Glutamatergic neuron (in vitro differentiated cells): ENCODE measurements at regions not wholly inside any gene's neighbourhood (a gene's known extent, or its start where the extent isn't known, plus 50 kb on each side); places are given as distances from the start of the nearest gene placed in this dataset.
"Not testable (repeated sequence)": the region's sequence is repeated elsewhere in the genome, so short reads cannot be mapped to it uniquely, and the experiment has no call there.

Experiments
- DNase-seq: peaks from one replicate; pipeline ENCODE4 v3.0.0; 2022
- H3K27ac Mint-ChIP-seq: one replicate; pipeline ENCODE4 v1.8.0; 2020; ENCODE audit warnings: mild to moderate bottlenecking, mixed read lengths, inconsistent platforms; ENCODE audit not compliant: unreplicated experiment
- H3K27me3 Mint-ChIP-seq: one replicate; pipeline ENCODE4 v1.8.0; 2020; ENCODE audit warnings: mild to moderate bottlenecking, moderate library complexity, mixed read lengths, inconsistent platforms; ENCODE audit not compliant: unreplicated experiment
- H3K36me3 Mint-ChIP-seq: one replicate; pipeline ENCODE4 v1.8.0; 2020; ENCODE audit warnings: mild to moderate bottlenecking, mixed read lengths, inconsistent platforms; ENCODE audit not compliant: unreplicated experiment
- H3K4me1 Mint-ChIP-seq: one replicate; pipeline ENCODE4 v1.8.0; 2020; ENCODE audit warnings: mild to moderate bottlenecking, low read depth, mixed read lengths, inconsistent platforms; ENCODE audit not compliant: unreplicated experiment
- H3K4me3 Mint-ChIP-seq: one replicate; pipeline ENCODE4 v1.8.0; 2020; ENCODE audit warnings: mild to moderate bottlenecking, mixed read lengths, inconsistent platforms; ENCODE audit not compliant: unreplicated experiment
- H3K9me3 Mint-ChIP-seq: one replicate; pipeline ENCODE4 v1.8.0; 2020; ENCODE audit warnings: mild to moderate bottlenecking, moderate library complexity, mixed read lengths, inconsistent platforms; ENCODE audit not compliant: unreplicated experiment
- TF ChIP-seq, protein P1 (sequence below): fragments of 200-600 bp; sonication (generic); IDR thresholded peaks from one replicate; pipeline ENCODE4 v1.5.0; 2021; ENCODE audit not compliant: partially characterized antibody, unreplicated experiment

DNA sequence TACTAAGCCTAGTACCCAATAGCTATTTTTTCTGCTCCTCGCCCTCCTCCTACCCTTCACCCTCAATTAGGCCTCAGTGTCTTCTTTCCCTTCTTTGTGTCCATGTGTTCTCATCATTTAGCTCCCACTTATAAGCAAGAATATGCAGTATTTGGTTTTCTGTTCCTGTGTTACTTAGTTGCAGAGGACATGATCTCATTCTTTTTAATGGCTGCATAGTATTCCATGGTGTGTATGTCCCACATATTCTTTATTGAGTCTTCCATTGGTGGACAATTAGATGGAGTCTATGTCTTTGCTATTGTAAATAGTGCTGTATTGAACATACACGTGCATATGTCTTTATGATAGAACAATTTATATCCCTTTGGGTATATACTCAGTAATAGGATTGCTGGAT, 106.9 kb upstream of the NR5A2 start:
- Mint-ChIP-seq H3K27ac (no peak overlapping the region), H3K4me1 (peaks cover 3% of the 10 kb centered on the region), H3K4me3 (no peak overlapping the region), H3K36me3 (no peaks in the 10 kb centered on the region), H3K9me3 (no peaks in the 10 kb centered on the region), H3K27me3 (peaks cover 1% of the 10 kb centered on the region)
- DNase-seq = no peak
- TF ChIP-seq, protein P1, sequence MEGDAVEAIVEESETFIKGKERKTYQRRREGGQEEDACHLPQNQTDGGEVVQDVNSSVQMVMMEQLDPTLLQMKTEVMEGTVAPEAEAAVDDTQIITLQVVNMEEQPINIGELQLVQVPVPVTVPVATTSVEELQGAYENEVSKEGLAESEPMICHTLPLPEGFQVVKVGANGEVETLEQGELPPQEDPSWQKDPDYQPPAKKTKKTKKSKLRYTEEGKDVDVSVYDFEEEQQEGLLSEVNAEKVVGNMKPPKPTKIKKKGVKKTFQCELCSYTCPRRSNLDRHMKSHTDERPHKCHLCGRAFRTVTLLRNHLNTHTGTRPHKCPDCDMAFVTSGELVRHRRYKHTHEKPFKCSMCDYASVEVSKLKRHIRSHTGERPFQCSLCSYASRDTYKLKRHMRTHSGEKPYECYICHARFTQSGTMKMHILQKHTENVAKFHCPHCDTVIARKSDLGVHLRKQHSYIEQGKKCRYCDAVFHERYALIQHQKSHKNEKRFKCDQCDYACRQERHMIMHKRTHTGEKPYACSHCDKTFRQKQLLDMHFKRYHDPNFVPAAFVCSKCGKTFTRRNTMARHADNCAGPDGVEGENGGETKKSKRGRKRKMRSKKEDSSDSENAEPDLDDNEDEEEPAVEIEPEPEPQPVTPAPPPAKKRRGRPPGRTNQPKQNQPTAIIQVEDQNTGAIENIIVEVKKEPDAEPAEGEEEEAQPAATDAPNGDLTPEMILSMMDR = no peak

DNA sequence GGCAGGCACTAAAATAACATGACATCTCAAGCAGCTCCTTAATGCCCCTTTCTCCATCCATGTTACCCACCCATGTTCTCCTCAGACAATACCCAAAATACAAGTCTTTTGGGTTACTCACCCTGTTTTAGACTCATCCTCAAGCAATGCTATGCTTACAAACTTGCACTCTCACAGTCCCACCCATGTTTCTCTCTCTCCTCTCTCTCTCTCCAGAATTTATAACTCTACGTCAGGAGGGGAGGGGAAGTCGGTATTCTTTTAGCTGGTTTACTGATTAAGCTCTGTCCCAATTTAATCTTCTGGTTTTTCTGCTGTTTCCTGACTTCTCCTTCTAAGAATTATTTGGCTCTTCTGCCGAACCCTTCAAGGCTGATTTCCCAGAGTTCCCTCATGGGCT, 98.0 kb upstream of the NR5A2 start:
- Mint-ChIP-seq H3K9me3 (no peaks in the 10 kb centered on the region), H3K4me3 (no peak overlapping the region), H3K27me3 (peaks cover 1% of the 10 kb centered on the region), H3K4me1 (no peaks in the 10 kb centered on the region), H3K27ac (no peak overlapping the region), H3K36me3 (no peaks in the 10 kb centered on the region)
- TF ChIP-seq, protein P1 = no peak
- DNase-seq = no peak

DNA sequence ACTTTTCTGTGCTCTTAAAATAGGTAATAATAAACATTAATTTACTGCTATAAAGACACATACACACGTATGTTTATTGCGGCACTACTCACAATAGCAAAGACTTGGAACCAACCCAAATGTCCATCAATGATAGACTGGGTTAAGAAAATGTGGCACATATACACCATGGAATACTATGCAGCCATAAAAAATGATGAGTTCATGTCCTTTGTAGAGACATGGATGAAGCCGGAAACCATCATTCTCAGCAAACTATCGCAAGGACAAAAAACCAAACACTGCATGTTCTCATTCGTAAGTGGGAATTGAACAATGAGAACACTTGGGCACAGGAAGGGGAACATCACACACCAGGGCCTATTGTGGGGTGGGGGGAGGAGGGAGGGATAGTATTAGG, 97.4 kb upstream of the NR5A2 start:
- H3K27me3 Mint-ChIP-seq, H3K9me3 Mint-ChIP-seq, H3K36me3 Mint-ChIP-seq, DNase-seq, H3K4me1 Mint-ChIP-seq, H3K27ac Mint-ChIP-seq, H3K4me3 Mint-ChIP-seq: not testable (repeated sequence)

DNA sequence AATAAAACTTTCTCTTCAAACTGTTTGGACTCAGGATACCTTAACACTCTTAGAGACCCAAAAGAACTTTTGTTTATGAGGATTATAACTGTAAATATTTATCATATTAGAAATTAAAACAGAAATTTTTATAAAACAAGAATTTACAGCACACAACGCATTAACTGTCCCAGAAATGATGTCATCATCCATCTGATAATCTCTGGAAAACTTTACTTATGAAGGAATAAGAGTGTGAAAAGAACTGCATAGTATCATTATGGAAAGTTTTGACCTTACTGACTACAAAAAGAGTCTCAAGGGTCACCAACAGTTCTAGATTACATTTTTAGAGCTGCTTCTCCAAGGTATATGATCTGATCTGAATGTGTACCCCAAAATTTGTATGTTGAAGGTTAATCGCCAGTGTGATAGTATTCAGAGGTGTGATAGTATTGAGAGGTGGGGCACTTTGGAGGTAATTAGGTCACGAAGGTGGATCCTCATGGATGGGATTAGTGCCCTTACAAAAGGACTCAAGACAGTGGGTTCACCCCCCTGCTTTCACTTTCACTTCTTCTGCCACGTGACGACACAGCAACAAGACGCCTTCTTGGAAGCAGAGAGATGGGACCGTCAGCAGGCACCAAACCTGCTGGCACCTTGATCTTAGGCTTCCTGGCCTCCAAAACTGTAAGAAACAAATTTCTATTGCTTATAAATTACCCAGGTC, 95.7 kb upstream of the NR5A2 start:
- no peak overlapping the region for H3K27ac Mint-ChIP-seq
- no peaks in the 10 kb centered on the region for H3K4me1 Mint-ChIP-seq
- H3K36me3 Mint-ChIP-seq = no peaks in the 10 kb centered on the region
- no peaks in the 10 kb centered on the region for H3K9me3 Mint-ChIP-seq
- H3K4me3 Mint-ChIP-seq = no peak overlapping the region
- peaks cover 1% of the 10 kb centered on the region for H3K27me3 Mint-ChIP-seq
- no peak for DNase-seq
- TF ChIP-seq, protein P1 = no peak

DNA sequence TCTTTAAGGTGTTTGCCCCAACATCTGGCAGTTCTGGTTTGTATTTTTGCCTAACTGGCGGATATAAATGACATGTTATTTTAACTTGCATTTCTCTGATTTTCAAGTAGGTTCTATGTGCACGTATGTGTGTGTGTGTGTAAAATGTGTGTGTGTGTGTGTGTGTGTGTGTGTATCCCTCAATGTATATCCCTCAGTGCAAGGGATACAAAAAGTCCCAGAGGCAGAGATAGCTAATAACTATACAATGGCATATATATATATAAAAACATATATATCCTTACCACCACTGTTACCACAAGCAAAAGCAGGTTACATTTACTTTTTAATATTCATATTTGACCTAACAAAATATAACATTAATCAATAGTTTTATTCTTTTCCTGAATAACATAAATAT, 95.0 kb upstream of the NR5A2 start:
- no peaks in the 10 kb centered on the region for H3K9me3 Mint-ChIP-seq
- TF ChIP-seq, protein P1 = no peak
- no peaks in the 10 kb centered on the region for H3K36me3 Mint-ChIP-seq
- no peak overlapping the region for H3K4me3 Mint-ChIP-seq
- no peak for DNase-seq
- H3K27me3 Mint-ChIP-seq = peaks cover 1% of the 10 kb centered on the region
- H3K4me1 Mint-ChIP-seq = no peaks in the 10 kb centered on the region
- no peak overlapping the region for H3K27ac Mint-ChIP-seq
